ENCODE measurements at regions not wholly inside any gene's neighbourhood (a gene's known extent, or its start where the extent isn't known, plus 50 kb on each side); places are given as distances from the start of the nearest gene placed in this dataset.
"Not testable (repeated sequence)": the region's sequence is repeated elsewhere in the genome, so short reads cannot be mapped to it uniquely, and the experiment has no call there.

DNA sequence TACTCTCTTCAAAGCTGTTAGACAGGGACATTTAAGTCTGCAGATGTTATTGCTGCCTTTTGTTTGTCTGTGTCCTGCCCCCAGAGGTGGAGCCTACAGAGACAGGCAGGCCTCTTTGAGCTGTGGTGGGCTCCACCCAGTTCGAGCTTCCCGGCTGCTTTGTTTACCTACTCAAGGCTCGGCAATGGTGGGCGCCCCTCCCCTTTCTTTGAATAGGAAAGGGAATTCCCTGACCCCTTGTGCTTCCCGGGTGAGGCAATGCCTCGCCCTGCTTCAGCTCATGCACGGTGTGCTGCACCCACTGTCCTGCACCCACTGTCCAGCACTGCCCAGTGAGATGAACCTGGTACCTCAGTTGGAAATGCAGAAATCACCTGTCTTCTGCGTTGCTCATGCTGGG is 435.8 kb upstream of the GRIN3A start:
- not testable (repeated sequence) for TF ChIP-seq POLR2AphosphoS5 (IDR thresholded peaks at IDR 0.05; ENCODE audit: borderline replicate concordance, low read depth, low read length); EZH2 (IDR thresholded peaks at IDR 0.05)

All from SK-N-MC (cell line).